Peyer's patch (tissue), 4 donors: ENCODE measurements at regions not wholly inside any gene's neighbourhood (a gene's known extent, or its start where the extent isn't known, plus 50 kb on each side); places are given as distances from the start of the nearest gene placed in this dataset.

Experiments used
- CTCF ChIP-seq, 6 experiments: fragments of 450-650 bp in 4 of 6; fragments of 200-600 bp in 2 of 6; sonication (generic) in 1 of 6; IDR thresholded peaks; one replicate each; pipeline ENCODE4 v1.5.1; 2017 to 2019; ENCODE audit warnings: antibody characterized with exemption in 6 of 6, mild to moderate bottlenecking in 3 of 6, moderate library complexity in 1 of 6
- POLR2A ChIP-seq, 2 donors: fragments of 450-650 bp; IDR thresholded peaks; one replicate each; pipeline ENCODE4 v1.5.1; 2017; ENCODE audit warnings: antibody characterized with exemption in 2 of 2, mild to moderate bottlenecking in 2 of 2, moderate library complexity in 2 of 2

DNA sequence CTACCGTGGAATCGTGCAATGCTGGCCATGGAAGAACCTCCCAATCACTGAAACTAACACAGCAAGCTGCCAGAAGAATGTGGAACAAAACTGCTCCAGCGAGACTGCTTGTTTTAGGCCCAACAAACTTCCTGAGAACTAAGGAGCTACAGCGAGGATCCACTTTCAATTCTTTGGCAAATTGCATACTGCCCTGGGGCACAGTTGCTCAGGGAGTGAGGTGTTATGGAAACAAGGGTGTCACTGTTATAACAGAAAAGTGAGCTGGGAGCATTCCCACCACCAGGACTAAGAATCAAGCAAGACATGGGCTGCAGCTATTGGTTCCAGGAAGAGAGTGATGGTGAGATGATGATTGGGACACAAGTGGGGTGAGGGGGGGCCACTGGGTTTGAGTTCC is 1606.1 kb upstream of the FLRT2 start:
- TF ChIP-seq POLR2A (IDR thresholded peaks at IDR 0.05) (no peak), CTCF (IDR thresholded peaks at IDR 0.05) (no peak)
